HepG2 (cell line): ENCODE measurements at regions not wholly inside any gene's neighbourhood (a gene's known extent, or its start where the extent isn't known, plus 50 kb on each side); places are given as distances from the start of the nearest gene placed in this dataset.

ENCODE experiments used
- ATAC-seq: fragments of 200-7000 bp; cut with Tn5 transposase; 3 replicates; pipeline ENCODE4 v1.9.1; 2020; ENCODE audit warnings: mild to moderate bottlenecking, moderate library complexity
- BruUV-seq: library from RNA; stranded (reverse); fragments of 400-500 nt; replicated peaks from 2 replicates; lab custom pipeline; 2021; lab: Mats Ljungman, UMichigan
- CTCF ChIA-PET: fragments of 300-600 bp; formaldehyde crosslinking; extraction: SDS; loops from one replicate; lab custom pipeline; 2021; ENCODE audit warnings: low total read pairs, inconsistent platforms, low intra/inter-chr PET ratio; lab: Yijun Ruan, JAX
- POLR2A ChIA-PET: fragments of 350-600 bp; sonication (Branson Sonifier 250); formaldehyde crosslinking; loops from one replicate; lab custom pipeline; 2020; ENCODE audit warnings: antibody characterized with exemption, inconsistent platforms; lab: Yijun Ruan, JAX
- DNase-seq: peaks from one replicate; pipeline ENCODE4 v3.0.0-alpha.2; 2015; ENCODE audit warnings: low spot score
- FAIRE-seq: peaks from 3 replicates; lab custom pipeline; 2011; peaks lifted over from hg19 to GRCh38; lab: Jason Lieb, UNC
- H2AFZ ChIP-seq: one replicate; pipeline ENCODE4 v1.6.1; 2011; ENCODE audit warnings: low read length, inconsistent platforms
- H3K27ac ChIP-seq: fragments of 300-600 bp; 3 replicates; pipeline ENCODE4 v1.8.0; 2011; ENCODE audit warnings: mixed run types, mild to moderate bottlenecking, mixed read lengths, low read length, inconsistent platforms; ENCODE audit not compliant: insufficient read depth; ENCODE audit errors: extremely low read length
- H3K27me3 ChIP-seq, 2 experiments: fragments of 200-600 bp in 1 of 2; 2 replicates in 1 of 2; 3 replicates in 1 of 2; pipeline versions ENCODE4 v1.6.0 to v1.8.0; 2011; ENCODE audit warnings: low read length in 2 of 2, mild to moderate bottlenecking in 2 of 2, moderate library complexity in 2 of 2, inconsistent platforms in 1 of 2; ENCODE audit not compliant: insufficient read depth in 2 of 2, control insufficient read depth in 1 of 2
- H3K36me3 ChIP-seq, 2 experiments: fragments of 200-600 bp in 1 of 2; replicated peaks in 1 of 2; 2 replicates in 1 of 2; 3 replicates in 1 of 2; pipeline versions ENCODE4 v1.5.1 to v1.8.0; 2011; ENCODE audit warnings: low read length in 2 of 2, inconsistent platforms in 1 of 2; ENCODE audit not compliant: insufficient read depth in 2 of 2, control insufficient read depth in 1 of 2
- H3K4me1 ChIP-seq: 2 replicates; pipeline ENCODE4 v1.5.1; 2012; ENCODE audit warnings: low read length, inconsistent platforms; ENCODE audit not compliant: insufficient read depth
- H3K4me2 ChIP-seq: 2 replicates; pipeline ENCODE4 v1.6.0; 2011; ENCODE audit warnings: low read depth, low read length, inconsistent platforms
- H3K4me3 ChIP-seq, 3 experiments: fragments of 200-600 bp in 1 of 3; sonication (generic), shearing (Covaris generic) in 1 of 3; replicated peaks in 1 of 3; 2 replicates each; pipeline ENCODE4 v1.5.1; 2011 to 2016; ENCODE audit warnings: low read length in 3 of 3, inconsistent platforms in 2 of 3, low read depth in 2 of 3, mild to moderate bottlenecking in 2 of 3, control low read depth in 1 of 3, mixed read lengths in 1 of 3; ENCODE audit not compliant: insufficient read depth in 1 of 3
- H3K79me2 ChIP-seq: one replicate; pipeline ENCODE4 v1.6.1; 2011; ENCODE audit warnings: low read length, inconsistent platforms; ENCODE audit not compliant: insufficient read depth
- H3K9ac ChIP-seq: 2 replicates; pipeline ENCODE4 v1.6.0; 2011; ENCODE audit warnings: mild to moderate bottlenecking, low read depth, low read length, inconsistent platforms; ENCODE audit not compliant: insufficient read depth
- H3K9me3 ChIP-seq: 2 replicates; pipeline ENCODE4 v1.5.1; 2012; ENCODE audit warnings: mild to moderate bottlenecking, low read length
- H4K20me1 ChIP-seq: 2 replicates; pipeline ENCODE4 v1.6.0; 2011; ENCODE audit warnings: inconsistent platforms, mild to moderate bottlenecking, low read length, moderate library complexity; ENCODE audit not compliant: insufficient read depth
- ARID2 ChIP-seq: sonication (generic); formaldehyde crosslinking; IDR thresholded peaks from 2 replicates; pipeline ENCODE4 v1.8.1; 2022; ENCODE audit warnings: mild to moderate bottlenecking, missing genetic modification reagents, borderline replicate concordance
- CBX2 ChIP-seq, 2 experiments: fragments of 200-600 bp in 1 of 2; sonication (generic); formaldehyde crosslinking in 1 of 2; IDR thresholded peaks; 2 replicates each; pipeline versions ENCODE4 v1.7.0 to v1.8.1; 2018 to 2022; ENCODE audit warnings: low read depth in 2 of 2, low read length in 1 of 2, mild to moderate bottlenecking in 1 of 2, missing genetic modification reagents in 1 of 2
- EED ChIP-seq: sonication (generic); formaldehyde crosslinking; IDR thresholded peaks from 2 replicates; pipeline ENCODE4 v1.5.0; 2020; ENCODE audit warnings: mild to moderate bottlenecking, missing genetic modification reagents
- HOXA3 ChIP-seq: sonication (generic); formaldehyde crosslinking; IDR thresholded peaks from 2 replicates; pipeline ENCODE4 v1.5.0; 2020; ENCODE audit warnings: missing genetic modification reagents
- SP4 ChIP-seq: sonication (generic); formaldehyde crosslinking; IDR thresholded peaks from 2 replicates; pipeline ENCODE4 v1.8.1; 2023; ENCODE audit warnings: mild to moderate bottlenecking, missing genetic modification reagents
- ZNF317 ChIP-seq: sonication (generic); formaldehyde crosslinking; IDR thresholded peaks from 2 replicates; pipeline ENCODE4 v1.5.0; 2020; ENCODE audit warnings: mild to moderate bottlenecking, missing genetic modification reagents
- ZNF350 ChIP-seq: sonication (generic); formaldehyde crosslinking; IDR thresholded peaks from 2 replicates; pipeline ENCODE4 v1.4.0; 2020; ENCODE audit warnings: mild to moderate bottlenecking, low read depth, missing genetic modification reagents, borderline replicate concordance
- ZNF367 ChIP-seq: sonication (generic); formaldehyde crosslinking; IDR thresholded peaks from 2 replicates; pipeline ENCODE4 v1.4.0; 2020; ENCODE audit warnings: missing genetic modification reagents, borderline replicate concordance
- ZNF557 ChIP-seq: sonication (generic); formaldehyde crosslinking; IDR thresholded peaks from 2 replicates; pipeline ENCODE4 v1.4.0; 2020; ENCODE audit warnings: missing genetic modification reagents
- ZNF607 ChIP-seq: sonication (generic); formaldehyde crosslinking; IDR thresholded peaks from 2 replicates; pipeline ENCODE4 v1.5.1; 2020; ENCODE audit warnings: missing genetic modification reagents, mild to moderate bottlenecking, borderline replicate concordance
- WGBS: methylation state at CpG from one replicate; pipeline ENCODE4 v1.1.6; 2017; ENCODE audit warnings: low lambda C conversion rate; 5-methylcytosine and 5-hydroxymethylcytosine counted together
- in situ Hi-C: cut with HindIII; loops from 2 replicates; pipeline ENCODE4 v1.10.0; 2017; ENCODE audit warnings: low pct_unique_long_range_greater_than_20kb; ENCODE audit not compliant: extremely low pct_ligation_motif_present
- intact Hi-C: fragments of 100-400 bp; cut with micrococcal nuclease; formaldehyde crosslinking; loops from one replicate; pipeline ENCODE4 v1.10.0; 2022; ENCODE audit not compliant: unreplicated experiment
- TF ChIP-seq, protein P1 (sequence below): sonication (generic); formaldehyde crosslinking; IDR thresholded peaks from 2 replicates; pipeline ENCODE4 v1.4.0; 2020; ENCODE audit warnings: missing genetic modification reagents, borderline replicate concordance
- TF ChIP-seq, protein P2 (sequence below): sonication (generic); formaldehyde crosslinking; IDR thresholded peaks from 2 replicates; pipeline ENCODE4 v1.4.0; 2020; ENCODE audit warnings: missing genetic modification reagents; ENCODE audit errors: not compliant biosample characterization
- TF ChIP-seq, protein P3 (sequence below): sonication (generic); formaldehyde crosslinking; IDR thresholded peaks from 2 replicates; pipeline ENCODE4 v1.5.0; 2020; ENCODE audit warnings: mild to moderate bottlenecking, missing genetic modification reagents, borderline replicate concordance
- TF ChIP-seq, protein P4 (sequence below): sonication (generic); formaldehyde crosslinking; IDR thresholded peaks from 2 replicates; pipeline ENCODE4 v1.4.0; 2020; ENCODE audit warnings: low read depth, mild to moderate bottlenecking, missing genetic modification reagents

DNA sequence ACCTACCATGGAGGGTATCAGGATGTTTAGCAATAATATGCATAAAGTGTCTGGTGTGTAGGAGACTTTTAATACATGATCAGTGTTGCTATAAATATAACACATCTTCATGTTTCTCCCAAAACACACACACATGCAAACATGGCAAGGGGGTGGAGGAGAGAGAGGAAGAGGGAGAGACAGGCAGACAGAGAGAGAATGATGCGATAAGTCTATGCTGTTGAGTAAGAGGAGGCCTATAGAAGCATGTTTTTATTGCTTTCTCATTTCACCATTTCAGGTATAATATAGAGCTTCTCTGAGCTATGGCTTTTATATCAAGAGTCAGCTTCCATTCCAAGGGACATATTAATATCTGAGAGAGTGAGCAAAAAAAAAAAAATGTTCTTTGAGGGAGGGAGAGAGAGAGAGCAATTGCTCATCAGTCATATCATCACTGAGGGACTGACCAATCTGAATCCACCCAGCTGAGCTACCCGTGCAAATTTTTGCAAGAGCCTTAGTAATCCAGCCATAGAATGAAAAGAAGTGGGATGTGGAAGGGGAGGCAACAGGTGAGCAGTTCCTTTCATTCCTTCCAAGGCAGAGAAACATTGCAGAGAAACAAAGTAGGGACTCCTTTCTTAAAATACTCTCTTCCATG is 54.8 kb upstream of the RASSF8 start (continued):
- TF ChIP-seq, protein P1, sequence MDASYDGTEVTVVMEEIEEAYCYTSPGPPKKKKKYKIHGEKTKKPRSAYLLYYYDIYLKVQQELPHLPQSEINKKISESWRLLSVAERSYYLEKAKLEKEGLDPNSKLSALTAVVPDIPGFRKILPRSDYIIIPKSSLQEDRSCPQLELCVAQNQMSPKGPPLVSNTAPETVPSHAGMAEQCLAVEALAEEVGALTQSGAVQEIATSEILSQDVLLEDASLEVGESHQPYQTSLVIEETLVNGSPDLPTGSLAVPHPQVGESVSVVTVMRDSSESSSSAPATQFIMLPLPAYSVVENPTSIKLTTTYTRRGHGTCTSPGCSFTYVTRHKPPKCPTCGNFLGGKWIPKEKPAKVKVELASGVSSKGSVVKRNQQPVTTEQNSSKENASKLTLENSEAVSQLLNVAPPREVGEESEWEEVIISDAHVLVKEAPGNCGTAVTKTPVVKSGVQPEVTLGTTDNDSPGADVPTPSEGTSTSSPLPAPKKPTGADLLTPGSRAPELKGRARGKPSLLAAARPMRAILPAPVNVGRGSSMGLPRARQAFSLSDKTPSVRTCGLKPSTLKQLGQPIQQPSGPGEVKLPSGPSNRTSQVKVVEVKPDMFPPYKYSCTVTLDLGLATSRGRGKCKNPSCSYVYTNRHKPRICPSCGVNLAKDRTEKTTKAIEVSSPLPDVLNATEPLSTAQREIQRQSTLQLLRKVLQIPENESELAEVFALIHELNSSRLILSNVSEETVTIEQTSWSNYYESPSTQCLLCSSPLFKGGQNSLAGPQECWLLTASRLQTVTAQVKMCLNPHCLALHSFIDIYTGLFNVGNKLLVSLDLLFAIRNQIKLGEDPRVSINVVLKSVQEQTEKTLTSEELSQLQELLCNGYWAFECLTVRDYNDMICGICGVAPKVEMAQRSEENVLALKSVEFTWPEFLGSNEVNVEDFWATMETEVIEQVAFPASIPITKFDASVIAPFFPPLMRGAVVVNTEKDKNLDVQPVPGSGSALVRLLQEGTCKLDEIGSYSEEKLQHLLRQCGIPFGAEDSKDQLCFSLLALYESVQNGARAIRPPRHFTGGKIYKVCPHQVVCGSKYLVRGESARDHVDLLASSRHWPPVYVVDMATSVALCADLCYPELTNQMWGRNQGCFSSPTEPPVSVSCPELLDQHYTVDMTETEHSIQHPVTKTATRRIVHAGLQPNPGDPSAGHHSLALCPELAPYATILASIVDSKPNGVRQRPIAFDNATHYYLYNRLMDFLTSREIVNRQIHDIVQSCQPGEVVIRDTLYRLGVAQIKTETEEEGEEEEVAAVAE (CRISPR knock-in tag): no peak
- TF ChIP-seq ZNF367 (CRISPR knock-in tag) (no peak), ZNF317 (CRISPR knock-in tag) (no peak), CBX2 (IDR thresholded peaks at IDR 0.05; ENCODE audit: low read depth, low read length) (no peak), CBX2 (CRISPR knock-in tag; IDR thresholded peaks at IDR 0.05; ENCODE audit: low read depth) (no peak)

DNA sequence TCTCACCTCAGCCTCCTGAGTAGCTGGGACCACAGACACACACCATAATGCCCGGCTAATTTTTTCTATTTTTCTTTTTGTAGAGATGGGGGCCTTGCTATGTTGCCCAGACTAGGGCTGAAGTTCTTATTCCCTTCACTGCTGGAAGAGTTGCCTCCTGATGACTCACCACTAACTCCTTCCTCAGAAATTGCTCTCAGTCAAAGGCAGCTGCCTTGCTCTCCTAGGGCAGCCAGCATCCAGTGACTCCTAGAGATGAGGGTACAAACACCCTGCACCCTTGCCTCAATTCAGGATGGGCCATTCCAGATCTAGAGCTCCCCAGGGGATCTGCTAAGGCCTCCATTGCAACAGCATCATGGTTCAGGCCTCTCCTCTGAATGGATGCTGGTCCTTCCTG is 54.0 kb upstream of the RASSF8 start:
- Histone ChIP-seq H2AFZ (no peak overlapping the region), H3K4me3 (no peak overlapping the region), H3K79me2 (no peaks in the 10 kb centered on the region), H3K4me1 (no peaks in the 10 kb centered on the region), H4K20me1 (no peaks in the 10 kb centered on the region), H3K9me3 (no peaks in the 10 kb centered on the region), H3K36me3 (no peaks in the 10 kb centered on the region), H3K9ac (no peak overlapping the region), H3K4me2 (no peak overlapping the region), H3K27me3 (no peaks in the 10 kb centered on the region), H3K27ac (no peak overlapping the region)
- no peak for ATAC-seq
- in situ Hi-C loops: no loop called here
- DNase-seq: no peak
- 11% methylated on average over 1 of the region's 1 CpG for WGBS
- BruUV-seq: no TSS peak
- ChIA-PET CTCF (no interaction called here), POLR2A (no interaction called here)
- FAIRE-seq: no peak
- intact Hi-C loops: no loop called here
- TF ChIP-seq, protein P2, sequence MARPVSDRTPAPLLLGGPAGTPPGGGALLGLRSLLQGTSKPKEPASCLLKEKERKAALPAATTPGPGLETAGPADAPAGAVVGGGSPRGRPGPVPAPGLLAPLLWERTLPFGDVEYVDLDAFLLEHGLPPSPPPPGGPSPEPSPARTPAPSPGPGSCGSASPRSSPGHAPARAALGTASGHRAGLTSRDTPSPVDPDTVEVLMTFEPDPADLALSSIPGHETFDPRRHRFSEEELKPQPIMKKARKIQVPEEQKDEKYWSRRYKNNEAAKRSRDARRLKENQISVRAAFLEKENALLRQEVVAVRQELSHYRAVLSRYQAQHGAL (CRISPR knock-in tag): no peak
- TF ChIP-seq, protein P3, sequence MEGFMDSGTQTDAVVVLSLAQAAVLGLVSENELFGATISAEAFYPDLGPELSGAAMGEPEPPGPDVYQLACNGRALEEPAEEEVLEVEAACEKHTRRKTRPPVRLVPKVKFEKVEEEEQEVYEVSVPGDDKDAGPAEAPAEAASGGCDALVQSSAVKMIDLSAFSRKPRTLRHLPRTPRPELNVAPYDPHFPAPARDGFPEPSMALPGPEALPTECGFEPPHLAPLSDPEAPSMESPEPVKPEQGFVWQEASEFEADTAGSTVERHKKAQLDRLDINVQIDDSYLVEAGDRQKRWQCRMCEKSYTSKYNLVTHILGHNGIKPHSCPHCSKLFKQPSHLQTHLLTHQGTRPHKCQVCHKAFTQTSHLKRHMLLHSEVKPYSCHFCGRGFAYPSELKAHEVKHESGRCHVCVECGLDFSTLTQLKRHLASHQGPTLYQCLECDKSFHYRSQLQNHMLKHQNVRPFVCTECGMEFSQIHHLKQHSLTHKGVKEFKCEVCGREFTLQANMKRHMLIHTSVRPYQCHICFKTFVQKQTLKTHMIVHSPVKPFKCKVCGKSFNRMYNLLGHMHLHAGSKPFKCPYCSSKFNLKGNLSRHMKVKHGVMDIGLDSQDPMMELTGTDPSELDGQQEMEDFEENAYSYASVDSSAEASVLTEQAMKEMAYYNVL: no peak
- no peak for TF ChIP-seq SP4 (CRISPR knock-in tag)
- TF ChIP-seq ZNF350 (CRISPR knock-in tag): no peak
- no peak for TF ChIP-seq HOXA3
- TF ChIP-seq, protein P4, sequence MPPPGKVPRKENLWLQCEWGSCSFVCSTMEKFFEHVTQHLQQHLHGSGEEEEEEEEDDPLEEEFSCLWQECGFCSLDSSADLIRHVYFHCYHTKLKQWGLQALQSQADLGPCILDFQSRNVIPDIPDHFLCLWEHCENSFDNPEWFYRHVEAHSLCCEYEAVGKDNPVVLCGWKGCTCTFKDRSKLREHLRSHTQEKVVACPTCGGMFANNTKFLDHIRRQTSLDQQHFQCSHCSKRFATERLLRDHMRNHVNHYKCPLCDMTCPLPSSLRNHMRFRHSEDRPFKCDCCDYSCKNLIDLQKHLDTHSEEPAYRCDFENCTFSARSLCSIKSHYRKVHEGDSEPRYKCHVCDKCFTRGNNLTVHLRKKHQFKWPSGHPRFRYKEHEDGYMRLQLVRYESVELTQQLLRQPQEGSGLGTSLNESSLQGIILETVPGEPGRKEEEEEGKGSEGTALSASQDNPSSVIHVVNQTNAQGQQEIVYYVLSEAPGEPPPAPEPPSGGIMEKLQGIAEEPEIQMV: no peak
- no peak for TF ChIP-seq ZNF557 (CRISPR knock-in tag)
- no peak for TF ChIP-seq ZNF607 (CRISPR knock-in tag)
- no peak for TF ChIP-seq ARID2 (CRISPR knock-in tag)
- no peak for TF ChIP-seq EED (CRISPR knock-in tag)
